ENCODE measurements at regions not wholly inside any gene's neighbourhood (a gene's known extent, or its start where the extent isn't known, plus 50 kb on each side); places are given as distances from the start of the nearest gene placed in this dataset.

- no peak for TF ChIP-seq POLR2AphosphoS5 (IDR thresholded peaks at IDR 0.05)
- no peak for TF ChIP-seq CTCF (IDR thresholded peaks at IDR 0.05)
- TF ChIP-seq EP300 (IDR thresholded peaks at IDR 0.05), result no peak
- TF ChIP-seq POLR2A (IDR thresholded peaks at IDR 0.05), result no peak
Measured at GRCh38 chr4:134426821-134427220, 225.2 kb upstream of the PABPC4L start.

Data from suprapubic skin (tissue), 4 donors.